HCT116 (cell line): ENCODE measurements at regions not wholly inside any gene's neighbourhood (a gene's known extent, or its start where the extent isn't known, plus 50 kb on each side); places are given as distances from the start of the nearest gene placed in this dataset.

Source experiments
- ATAC-seq: fragments of 200-7000 bp; cut with Tn5 transposase; 2 replicates; pipeline ENCODE4 v1.9.1; 2020; ENCODE audit warnings: mild to moderate bottlenecking, moderate library complexity
- BruUV-seq: library from RNA; stranded (reverse); fragments of 400-500 nt; replicated peaks from 2 replicates; lab custom pipeline; 2021; lab: Mats Ljungman, UMichigan
- CTCF ChIA-PET: fragments of 300-600 bp; sonication (Branson Sonifier 250); formaldehyde crosslinking; loops from one replicate; lab custom pipeline; 2021; ENCODE audit warnings: antibody characterized with exemption; lab: Charles Lee
- POLR2A ChIA-PET: fragments of 300-600, 350-600 bp; sonication (Branson Sonifier 250); formaldehyde crosslinking; loops from one replicate; lab custom pipeline; 2021; ENCODE audit warnings: antibody characterized with exemption; lab: Charles Lee
- RAD21 ChIA-PET, 2 experiments: fragments of 300-600 bp; sonication (Branson Sonifier 250); formaldehyde crosslinking; loops; one replicate each; lab custom pipeline; 2023; ENCODE audit warnings: low total read pairs in 2 of 2; ENCODE audit not compliant: uncharacterized antibody in 2 of 2, unreplicated experiment in 2 of 2, low non-redundant PET in 1 of 2; lab: Charles Lee
- DNase-seq: peaks from one replicate; pipeline ENCODE4 v3.0.0-alpha.2; 2010; ENCODE audit warnings: low read depth, low spot score
- H2AFZ ChIP-seq: fragments of 200-600 bp; shearing (Covaris generic), sonication (generic); 2 replicates; pipeline ENCODE4 v1.6.1; 2017; ENCODE audit warnings: low read depth, mixed run types, mixed read lengths, antibody characterized with exemption, low read length; ENCODE audit not compliant: poor library complexity, severe bottlenecking
- H3K27ac ChIP-seq: 2 replicates; pipeline ENCODE4 v1.5.1; 2012; ENCODE audit warnings: low read depth, low read length
- H3K27me3 ChIP-seq: fragments of 200-600 bp; sonication (generic); 2 replicates; pipeline ENCODE4 v1.6.1; 2016; ENCODE audit warnings: mixed run types, low read length, mixed read lengths; ENCODE audit not compliant: insufficient read depth
- H3K36me3 ChIP-seq, 2 experiments: fragments of 200-500 bp in 1 of 2; fragments of 200-600 bp in 1 of 2; sonication (Bioruptor generic) in 1 of 2; sonication (generic) in 1 of 2; 2 replicates each; pipeline versions ENCODE4 v1.5.1 to v1.6.1; 2014 to 2016; ENCODE audit warnings: low read length in 2 of 2, inconsistent platforms in 1 of 2, mixed read lengths in 1 of 2, mixed run types in 1 of 2; ENCODE audit not compliant: insufficient read depth in 2 of 2, control insufficient read depth in 1 of 2
- H3K4me1 ChIP-seq, 2 experiments: fragments of 200-600 bp in 1 of 2; sonication (generic) in 1 of 2; 2 replicates each; pipeline versions ENCODE4 v1.5.1 to v1.6.1; 2012 to 2017; ENCODE audit warnings: low read length in 2 of 2, inconsistent platforms in 1 of 2, mild to moderate bottlenecking in 1 of 2, mixed read lengths in 1 of 2, mixed run types in 1 of 2, moderate library complexity in 1 of 2; ENCODE audit not compliant: insufficient read depth in 2 of 2, control insufficient read depth in 1 of 2
- H3K4me2 ChIP-seq: fragments of 200-600 bp; sonication (generic); 2 replicates; pipeline ENCODE4 v1.6.1; 2017; ENCODE audit warnings: mixed run types, low read length, mixed read lengths
- H3K4me3 ChIP-seq, 2 experiments: fragments of 200-600 bp in 1 of 2; sonication (generic) in 1 of 2; replicated peaks in 1 of 2; 2 replicates each; pipeline ENCODE4 v1.5.1; 2011 to 2016; ENCODE audit warnings: low read length in 2 of 2, control low read depth in 1 of 2, low read depth in 1 of 2, mild to moderate bottlenecking in 1 of 2, mixed read lengths in 1 of 2, mixed run types in 1 of 2
- H3K79me2 ChIP-seq: fragments of 200-600 bp; sonication (generic); 2 replicates; pipeline ENCODE4 v1.6.1; 2017; ENCODE audit warnings: mild to moderate bottlenecking, mixed run types, low read length, moderate library complexity, mixed read lengths; ENCODE audit not compliant: insufficient read depth
- H3K9ac ChIP-seq: fragments of 200-600 bp; sonication (generic); 2 replicates; pipeline ENCODE4 v1.6.1; 2016; ENCODE audit warnings: low read length, mixed read lengths
- H3K9me2 ChIP-seq: fragments of 200-600 bp; sonication (generic), shearing (Covaris generic); 2 replicates; pipeline ENCODE4 v1.6.1; 2017; ENCODE audit warnings: mixed run types, mild to moderate bottlenecking, moderate library complexity; ENCODE audit not compliant: insufficient read depth
- H3K9me3 ChIP-seq, 2 experiments: fragments of 200-500 bp in 1 of 2; fragments of 200-600 bp in 1 of 2; sonication (Bioruptor generic) in 1 of 2; sonication (generic) in 1 of 2; 2 replicates each; pipeline ENCODE4 v1.6.1; 2014 to 2017; ENCODE audit warnings: low read length in 2 of 2, mixed read lengths in 2 of 2, inconsistent platforms in 1 of 2, low read depth in 1 of 2, mild to moderate bottlenecking in 1 of 2, mixed run types in 1 of 2, moderate library complexity in 1 of 2; ENCODE audit not compliant: control insufficient read depth in 1 of 2, insufficient read depth in 1 of 2
- H4K20me1 ChIP-seq: fragments of 200-600 bp; sonication (generic), shearing (Covaris generic); 2 replicates; pipeline ENCODE4 v1.6.1; 2017; ENCODE audit warnings: mixed run types, mild to moderate bottlenecking, moderate library complexity; ENCODE audit not compliant: insufficient read depth
- CBX3 ChIP-seq: IDR thresholded peaks from 2 replicates; pipeline ENCODE4 v1.6.1; 2012; ENCODE audit warnings: low read depth
- CEBPB ChIP-seq: IDR thresholded peaks from 2 replicates; pipeline ENCODE4 v1.6.1; 2012; ENCODE audit warnings: low read depth
- EGR1 ChIP-seq: IDR thresholded peaks from 2 replicates; pipeline ENCODE4 v1.6.1; 2012; ENCODE audit warnings: low read depth
- ELF1 ChIP-seq: IDR thresholded peaks from 2 replicates; pipeline ENCODE4 v1.6.1; 2012; ENCODE audit warnings: low read depth, borderline replicate concordance
- EZH2 ChIP-seq: fragments of 200-600 bp; sonication (generic); IDR thresholded peaks from 2 replicates; pipeline ENCODE4 v1.6.1; 2017; ENCODE audit warnings: antibody characterized with exemption, mixed run types
- EZH2phosphoT487 ChIP-seq: fragments of 200-600 bp; IDR thresholded peaks from 2 replicates; pipeline ENCODE4 v1.6.1; 2018; ENCODE audit warnings: antibody characterized with exemption, borderline replicate concordance
- FOSL1 ChIP-seq: IDR thresholded peaks from 2 replicates; pipeline ENCODE4 v1.6.1; 2012; ENCODE audit warnings: low read depth
- POLR2A ChIP-seq: IDR thresholded peaks from 2 replicates; pipeline ENCODE4 v1.7.0; 2011; ENCODE audit warnings: borderline replicate concordance; ENCODE audit not compliant: insufficient read depth, insufficient read length; ENCODE audit errors: extremely low read depth
- POLR2AphosphoS5 ChIP-seq: IDR thresholded peaks from 2 replicates; pipeline ENCODE4 v1.6.1; 2011; ENCODE audit warnings: mild to moderate bottlenecking, low read depth, low read length, moderate library complexity
- RAD21 ChIP-seq: IDR thresholded peaks from 2 replicates; pipeline ENCODE4 v1.6.1; 2012; ENCODE audit warnings: low read depth, mild to moderate bottlenecking
- REST ChIP-seq: IDR thresholded peaks from 2 replicates; pipeline ENCODE4 v1.6.1; 2012; ENCODE audit warnings: low read depth
- SIN3A ChIP-seq: IDR thresholded peaks from 2 replicates; pipeline ENCODE4 v1.6.1; 2012; ENCODE audit warnings: low read depth
- SRF ChIP-seq: IDR thresholded peaks from 2 replicates; pipeline ENCODE4 v1.6.1; 2012; ENCODE audit warnings: low read depth
- YY1 ChIP-seq: IDR thresholded peaks from 2 replicates; pipeline ENCODE4 v1.6.1; 2011; ENCODE audit warnings: low read length, low read depth, moderate library complexity, mild to moderate bottlenecking; ENCODE audit not compliant: insufficient replicate concordance; ENCODE audit errors: extremely low read depth
- ZFX ChIP-seq: fragments of 450-650 bp; IDR thresholded peaks from 2 replicates; pipeline ENCODE4 v1.6.1; 2017
- intact Hi-C: fragments of 100-400 bp; cut with micrococcal nuclease; formaldehyde crosslinking; loops from 2 replicates; pipeline ENCODE4 v1.10.0; 2022

GRCh38 chr2:234851451-234851850, 100.4 kb upstream of the SH3BP4 start:
- intact Hi-C loops = no loop called here
- no peaks in the 10 kb centered on the region for H3K79me2 ChIP-seq
- no peaks in the 10 kb centered on the region for H3K27me3 ChIP-seq
- POLR2A ChIA-PET = no interaction called here
- no peak overlapping the region for H3K27ac ChIP-seq
- ATAC-seq (no peak), DNase-seq (no peak)
- no peaks in the 10 kb centered on the region for H3K4me1 ChIP-seq
- H3K9ac ChIP-seq = no peak overlapping the region
- H3K4me2 ChIP-seq = no peak overlapping the region
- no peak for TF ChIP-seq SRF
- TF ChIP-seq YY1 = no peak
- TF ChIP-seq FOSL1 = no peak
- TF ChIP-seq POLR2AphosphoS5 = no peak
- no peak for TF ChIP-seq REST
- no peak overlapping the region for H3K4me3 ChIP-seq
- no peaks in the 10 kb centered on the region for H3K9me2 ChIP-seq
- CTCF ChIA-PET = no interaction called here
- no peaks in the 10 kb centered on the region for H3K36me3 ChIP-seq
- no peaks in the 10 kb centered on the region for H4K20me1 ChIP-seq
- BruUV-seq = no TSS peak
- H3K9me3 ChIP-seq = no peaks in the 10 kb centered on the region
- no peak overlapping the region for H2AFZ ChIP-seq
- RAD21 ChIA-PET = no interaction called here

GRCh38 chr2:234850818-234851217, 101.0 kb upstream of the SH3BP4 start:
- Histone ChIP-seq H3K9me2 (no peaks in the 10 kb centered on the region), H3K9ac (no peak overlapping the region), H3K27ac (no peak overlapping the region), H3K36me3 (no peaks in the 10 kb centered on the region), H3K4me1 (no peaks in the 10 kb centered on the region), H3K4me3 (no peak overlapping the region), H2AFZ (no peak overlapping the region), H3K9me3 (no peaks in the 10 kb centered on the region), H3K4me2 (no peak overlapping the region), H4K20me1 (no peaks in the 10 kb centered on the region), H3K27me3 (no peaks in the 10 kb centered on the region), H3K79me2 (no peaks in the 10 kb centered on the region)
- TF ChIP-seq POLR2AphosphoS5 = no peak
- no peak for TF ChIP-seq SIN3A
- no peak for TF ChIP-seq ELF1
- no peak for TF ChIP-seq RAD21
- no peak for TF ChIP-seq YY1
- no peak for TF ChIP-seq FOSL1
- TF ChIP-seq EZH2phosphoT487 = no peak
- no peak for TF ChIP-seq CEBPB
- no peak for TF ChIP-seq EZH2
- TF ChIP-seq CBX3 = no peak
- no peak for TF ChIP-seq POLR2A
- TF ChIP-seq ZFX = no peak
- no peak for TF ChIP-seq EGR1
- no TSS peak for BruUV-seq
- RAD21 ChIA-PET = no interaction called here
- CTCF ChIA-PET = no interaction called here
- DNase-seq = no peak
- ATAC-seq = no peak
- intact Hi-C loops = no loop called here
- POLR2A ChIA-PET = no interaction called here
